ENCODE measurements at regions not wholly inside any gene's neighbourhood (a gene's known extent, or its start where the extent isn't known, plus 50 kb on each side); places are given as distances from the start of the nearest gene placed in this dataset.
A peak's percentile ranks its signal among the peaks of the same experiment; 100 is the strongest.
"Not testable (repeated sequence)": the region's sequence is repeated elsewhere in the genome, so short reads cannot be mapped to it uniquely, and the experiment has no call there.

DNA sequence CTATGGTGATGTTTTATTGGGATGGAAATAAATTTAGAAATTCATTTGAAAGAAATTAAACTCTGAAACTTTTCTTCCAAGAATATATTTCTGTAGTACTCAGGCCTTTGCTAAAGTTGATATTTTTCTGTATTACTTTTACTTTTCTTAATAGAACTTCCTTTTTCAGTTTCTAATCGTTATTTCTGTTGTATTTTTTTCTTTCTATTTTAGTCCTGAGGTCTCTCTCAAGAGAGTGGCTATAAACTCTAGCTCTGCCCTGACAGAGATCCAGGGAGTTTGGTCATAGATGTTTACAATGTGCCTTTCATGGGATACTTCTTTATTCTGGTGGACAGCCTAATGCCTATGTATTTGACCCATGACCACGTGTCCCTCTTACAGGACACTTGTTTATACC is 51.0 kb downstream of the OR2B6 start:
- no peak for ATAC-seq (replicated peaks in 6 of 8)
- WGBS, 10 experiments: 0 to 75% (median 51%) methylated on average over 1 to 2 of the region's 2 CpGs
- H3K4me1 ChIP-seq (replicated peaks in 1 of 2): peaks cover 0 to 5% of the 10 kb centered on the region in 2 donors

DNA sequence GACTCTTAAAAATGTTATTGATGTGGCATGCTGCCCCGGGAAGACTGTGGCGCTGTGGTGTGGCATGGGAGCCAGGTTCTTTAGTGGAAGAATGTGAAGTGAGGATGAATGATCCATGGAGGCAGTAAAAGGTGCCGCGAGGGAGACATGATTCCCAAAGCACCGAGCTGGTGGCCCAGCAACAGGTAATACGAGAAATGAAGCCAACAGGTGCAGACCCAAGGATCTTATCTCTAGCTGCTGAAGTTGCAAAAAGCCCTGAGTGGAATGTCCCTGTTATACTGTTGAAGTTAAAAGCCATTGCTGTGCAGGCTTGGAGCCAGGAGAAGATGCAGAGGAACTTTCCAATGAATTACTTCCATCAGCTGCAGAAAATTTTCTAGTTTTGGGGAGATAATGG is 53.5 kb downstream of the OR2B6 start:
- Histone ChIP-seq H3K4me1 (replicated peaks in 1 of 2) (no peaks in the 10 kb centered on the region), H3K4me3 (no peak overlapping the region), H3K27ac (no peak overlapping the region)
- in situ Hi-C loops (cut with MboI; ENCODE audit: low pct_unique_long_range_greater_than_20kb in 2 of 9, low sequenced_read_pairs in 9 of 9, unreplicated experiment in 9 of 9): no loop called here
- no peak for ATAC-seq (replicated peaks in 6 of 8)
- WGBS, 10 experiments: 33 to 92% (median 78%) methylated on average over 2 to 6 of the region's 6 CpGs; no CpG with 5 or more reads in 3 of the 10 experiments

More for the DNA sequence above, 51.0 kb downstream of the OR2B6 start:
- in situ Hi-C loops (cut with MboI; ENCODE audit: low pct_unique_long_range_greater_than_20kb in 2 of 9, low sequenced_read_pairs in 9 of 9, unreplicated experiment in 9 of 9): no loop called here
- Histone ChIP-seq H3K27ac (no peak overlapping the region), H3K4me3 (no peak overlapping the region)

DNA sequence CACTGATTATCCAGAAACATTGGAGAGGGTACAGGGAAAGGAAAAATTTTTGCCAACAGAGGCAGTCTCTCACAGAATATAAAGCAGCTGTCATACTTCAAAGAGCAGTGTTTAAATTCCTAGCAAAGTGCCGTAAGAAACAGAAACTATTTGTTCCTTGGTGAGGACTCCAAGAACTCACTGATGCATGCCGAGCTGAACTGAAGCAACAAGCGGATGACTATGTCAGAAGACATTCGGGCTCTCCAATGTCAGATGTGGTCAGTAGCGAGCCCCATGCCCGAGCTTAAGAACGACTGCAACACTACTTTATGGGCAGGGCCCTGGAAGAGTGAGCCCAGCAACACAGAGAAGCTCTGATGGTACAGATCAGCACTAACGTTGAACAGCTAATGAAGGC is 54.7 kb downstream of the OR2B6 start:
- Histone ChIP-seq H3K27ac (no peak overlapping the region), H3K4me3 (no peak overlapping the region), H3K4me1 (replicated peaks in 1 of 2) (no peaks in the 10 kb centered on the region)
- 13 to 95% (median 72%) methylated on average over 1 to 8 of the region's 8 CpGs for WGBS, 10 experiments
- ATAC-seq (replicated peaks in 6 of 8): peak in 1 of 8 experiments; percentile 50
- in situ Hi-C loops (cut with MboI; ENCODE audit: low pct_unique_long_range_greater_than_20kb in 2 of 9, low sequenced_read_pairs in 9 of 9, unreplicated experiment in 9 of 9): no loop called here

DNA sequence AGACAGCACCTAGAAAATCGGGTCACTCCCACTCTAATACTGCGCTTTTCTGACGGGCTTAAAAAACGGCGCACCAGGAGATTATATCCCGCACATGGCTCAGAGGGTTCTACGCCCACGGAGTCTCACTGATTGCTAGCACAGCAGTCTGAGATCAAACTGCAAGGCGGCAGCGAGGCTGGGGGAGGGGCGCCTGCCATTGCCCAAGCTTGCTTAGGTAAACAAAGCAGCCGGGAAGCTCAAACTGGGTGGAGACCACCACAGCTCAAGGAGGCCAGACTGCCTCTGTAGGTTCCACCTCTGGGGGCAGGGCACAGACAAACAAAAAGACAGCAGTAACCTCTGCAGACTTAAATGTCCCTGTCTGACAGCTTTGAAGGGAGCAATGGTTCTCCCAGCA is 59.4 kb upstream of the ZNF165 start:
- in situ Hi-C loops (cut with MboI; ENCODE audit: low pct_unique_long_range_greater_than_20kb in 2 of 9, low sequenced_read_pairs in 9 of 9, unreplicated experiment in 9 of 9); H3K4me3 ChIP-seq; H3K4me1 ChIP-seq (replicated peaks in 1 of 2); ATAC-seq (replicated peaks in 6 of 8); H3K27ac ChIP-seq: not testable (repeated sequence)
- 60 to 100% (median 63%) methylated on average over 1 to 2 of the region's 12 CpGs; no CpG with 5 or more reads in 7 of the 10 experiments for WGBS, 10 experiments

DNA sequence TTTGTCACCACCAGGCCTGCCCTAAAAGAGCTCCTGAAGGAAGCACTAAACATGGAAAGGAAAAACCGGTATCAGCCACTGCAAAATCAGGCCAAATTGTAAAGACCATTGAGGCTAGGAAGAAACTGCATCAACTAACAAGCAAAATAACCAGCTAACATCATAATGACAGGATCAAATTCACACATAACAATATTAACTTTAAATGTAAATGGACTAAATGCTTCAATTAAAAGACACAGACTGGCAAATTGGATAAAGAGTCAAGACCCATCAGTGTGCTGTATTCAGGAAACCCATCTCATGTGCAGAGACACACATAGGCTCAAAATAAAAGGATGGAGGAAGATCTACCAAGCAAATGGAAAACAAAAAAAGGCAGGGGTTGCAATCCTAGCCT is 57.7 kb upstream of the ZNF165 start:
- H3K4me1 ChIP-seq (replicated peaks in 1 of 2); in situ Hi-C loops (cut with MboI; ENCODE audit: low pct_unique_long_range_greater_than_20kb in 2 of 9, low sequenced_read_pairs in 9 of 9, unreplicated experiment in 9 of 9); H3K27ac ChIP-seq; ATAC-seq (replicated peaks in 6 of 8); H3K4me3 ChIP-seq: not testable (repeated sequence)
- 83% methylated on average over 1 of the region's 1 CpG; no CpG with 5 or more reads in 9 of the 10 experiments for WGBS, 10 experiments
